Amniotic epithelial cell (primary cell): ENCODE measurements at regions not wholly inside any gene's neighbourhood (a gene's known extent, or its start where the extent isn't known, plus 50 kb on each side); places are given as distances from the start of the nearest gene placed in this dataset.

Experiments used
- DNase-seq: peaks from one replicate; pipeline ENCODE4 v3.0.0-alpha.2; 2010; ENCODE audit warnings: low read depth

GRCh38 chr4:57682275-57682674, 572.1 kb upstream of the IGFBP7 start:
- no peak for DNase-seq

GRCh38 chr4:57679969-57680368, 569.8 kb upstream of the IGFBP7 start:
- DNase-seq = no peak

GRCh38 chr4:57676394-57676793, 566.2 kb upstream of the IGFBP7 start:
- DNase-seq = no peak

GRCh38 chr4:57672846-57673433, 562.8 kb upstream of the IGFBP7 start:
- DNase-seq = no peak

- no peak for DNase-seq
Measured at GRCh38 chr4:57668621-57669020, 558.4 kb upstream of the IGFBP7 start.

GRCh38 chr4:57665806-57666205, 555.6 kb upstream of the IGFBP7 start:
- no peak for DNase-seq

GRCh38 chr4:57661517-57662090, 551.4 kb upstream of the IGFBP7 start:
- no peak for DNase-seq

GRCh38 chr4:57658673-57659072, 548.5 kb upstream of the IGFBP7 start:
- no peak for DNase-seq

GRCh38 chr4:57658188-57658587, 548.0 kb upstream of the IGFBP7 start:
- DNase-seq = no peak

GRCh38 chr4:57655342-57655741, 545.2 kb upstream of the IGFBP7 start:
- DNase-seq = no peak

- no peak for DNase-seq
Measured at GRCh38 chr4:57652779-57653178, 542.6 kb upstream of the IGFBP7 start.

GRCh38 chr4:57640391-57641100, 530.4 kb upstream of the IGFBP7 start:
- no peak for DNase-seq

- no peak for DNase-seq
Measured at GRCh38 chr4:57639561-57640382, 529.6 kb upstream of the IGFBP7 start.

GRCh38 chr4:57635910-57636309, 525.7 kb upstream of the IGFBP7 start:
- DNase-seq = no peak

- no peak for DNase-seq
Measured at GRCh38 chr4:57633212-57633859, 523.2 kb upstream of the IGFBP7 start.

GRCh38 chr4:57632564-57632963, 522.4 kb upstream of the IGFBP7 start:
- no peak for DNase-seq

- DNase-seq = no peak
Measured at GRCh38 chr4:57631147-57631546, 521.0 kb upstream of the IGFBP7 start.

- no peak for DNase-seq
Measured at GRCh38 chr4:57628004-57628403, 517.8 kb upstream of the IGFBP7 start.

GRCh38 chr4:57614257-57614932, 504.2 kb upstream of the IGFBP7 start:
- DNase-seq = no peak

- no peak for DNase-seq
Measured at GRCh38 chr4:57612279-57612678, 502.1 kb upstream of the IGFBP7 start.

GRCh38 chr4:57607566-57608180, 497.5 kb upstream of the IGFBP7 start:
- DNase-seq = no peak
